ENCODE measurements at regions not wholly inside any gene's neighbourhood (a gene's known extent, or its start where the extent isn't known, plus 50 kb on each side); places are given as distances from the start of the nearest gene placed in this dataset.

GRCh38 chr5:124370601-124371000 lies 375.8 kb downstream of the ZNF608 start:
- no peaks in the 10 kb centered on the region for H3K9me2 ChIP-seq (ENCODE audit: insufficient read depth)
- H3K9ac ChIP-seq (ENCODE audit: low read length) = no peak overlapping the region
- no TSS peak for BruUV-seq (replicated peaks)
- intact Hi-C loops (cut with micrococcal nuclease) = no loop called here
- ChIA-PET RAD21 (ENCODE audit: low non-redundant PET in 1 of 2, low total read pairs in 2 of 2, uncharacterized antibody in 2 of 2, unreplicated experiment in 2 of 2) (no interaction called here), CTCF (no interaction called here), POLR2A (no interaction called here)
- TF ChIP-seq POLR2A (IDR thresholded peaks at IDR 0.05; ENCODE audit: borderline replicate concordance, extremely low read depth, insufficient read depth, insufficient read length) = no peak
- DNase-seq (ENCODE audit: low read depth, low spot score) (no peak), ATAC-seq (no peak)
- H3K36me3 ChIP-seq (ENCODE audit: control insufficient read depth in 1 of 2, insufficient read depth in 2 of 2, low read length in 2 of 2) = no peaks in the 10 kb centered on the region
- no peaks in the 10 kb centered on the region for H3K79me2 ChIP-seq (ENCODE audit: insufficient read depth, low read length)
- H3K9me3 ChIP-seq (ENCODE audit: control insufficient read depth in 1 of 2, insufficient read depth in 1 of 2, low read depth in 1 of 2, low read length in 2 of 2) = no peaks in the 10 kb centered on the region
- no peak overlapping the region for H3K4me3 ChIP-seq (replicated peaks in 1 of 2; ENCODE audit: low read depth in 1 of 2, low read length in 2 of 2)
- H2AFZ ChIP-seq (ENCODE audit: low read depth, low read length, poor library complexity, severe bottlenecking) = no peak overlapping the region
- H3K4me1 ChIP-seq (ENCODE audit: control insufficient read depth in 1 of 2, insufficient read depth in 2 of 2, low read length in 2 of 2) = no peaks in the 10 kb centered on the region
- no peaks in the 10 kb centered on the region for H4K20me1 ChIP-seq (ENCODE audit: insufficient read depth)
- no peak overlapping the region for H3K27ac ChIP-seq (ENCODE audit: low read depth, low read length)
- H3K4me2 ChIP-seq (ENCODE audit: low read length) = no peak overlapping the region
- H3K27me3 ChIP-seq (ENCODE audit: insufficient read depth, low read length) = no peaks in the 10 kb centered on the region

- Histone ChIP-seq H3K4me3 (replicated peaks in 1 of 2; ENCODE audit: low read depth in 1 of 2, low read length in 2 of 2) (no peak overlapping the region), H3K4me2 (ENCODE audit: low read length) (no peak overlapping the region), H3K79me2 (ENCODE audit: insufficient read depth, low read length) (no peaks in the 10 kb centered on the region), H3K36me3 (ENCODE audit: control insufficient read depth in 1 of 2, insufficient read depth in 2 of 2, low read length in 2 of 2) (no peaks in the 10 kb centered on the region), H3K27ac (ENCODE audit: low read depth, low read length) (no peak overlapping the region), H3K9me2 (ENCODE audit: insufficient read depth) (no peaks in the 10 kb centered on the region), H2AFZ (ENCODE audit: low read depth, low read length, poor library complexity, severe bottlenecking) (no peak overlapping the region), H3K4me1 (ENCODE audit: control insufficient read depth in 1 of 2, insufficient read depth in 2 of 2, low read length in 2 of 2) (no peaks in the 10 kb centered on the region), H4K20me1 (ENCODE audit: insufficient read depth) (no peaks in the 10 kb centered on the region), H3K9ac (ENCODE audit: low read length) (no peak overlapping the region), H3K9me3 (ENCODE audit: control insufficient read depth in 1 of 2, insufficient read depth in 1 of 2, low read depth in 1 of 2, low read length in 2 of 2) (no peaks in the 10 kb centered on the region), H3K27me3 (ENCODE audit: insufficient read depth, low read length) (no peaks in the 10 kb centered on the region)
- ChIA-PET CTCF (no interaction called here), POLR2A (interaction anchor here (0.6 kb wide), 1 partner anchor 305 kb away, joined by 3 read pairs; no protein-coding TSS in a partner anchor), RAD21 (ENCODE audit: low non-redundant PET in 1 of 2, low total read pairs in 2 of 2, uncharacterized antibody in 2 of 2, unreplicated experiment in 2 of 2) (no interaction called here)
- ATAC-seq (no peak), DNase-seq (ENCODE audit: low read depth, low spot score) (no peak)
- intact Hi-C loops (cut with micrococcal nuclease) = no loop called here
- TF ChIP-seq EZH2phosphoT487 (IDR thresholded peaks at IDR 0.05; ENCODE audit: borderline replicate concordance) = no peak
- no peak for TF ChIP-seq EZH2 (IDR thresholded peaks at IDR 0.05)
- TF ChIP-seq CBX3 (IDR thresholded peaks at IDR 0.05; ENCODE audit: low read depth) = no peak
- TF ChIP-seq REST (IDR thresholded peaks at IDR 0.05; ENCODE audit: low read depth) = no peak
- TF ChIP-seq POLR2A (IDR thresholded peaks at IDR 0.05; ENCODE audit: borderline replicate concordance, extremely low read depth, insufficient read depth, insufficient read length) = no peak
- no peak for TF ChIP-seq SP1 (IDR thresholded peaks at IDR 0.05; ENCODE audit: low read depth)
- TF ChIP-seq ATF3 (IDR thresholded peaks at IDR 0.05) = no peak
- no peak for TF ChIP-seq JUND (IDR thresholded peaks at IDR 0.05)
- TF ChIP-seq ZBTB33 (IDR thresholded peaks at IDR 0.05; ENCODE audit: extremely low read depth, insufficient replicate concordance, low read length) = no peak
- BruUV-seq (replicated peaks) = no TSS peak
Observed at GRCh38 chr5:124365361-124365801, 381.1 kb downstream of the ZNF608 start.

All from HCT116 (cell line).